ENCODE measurements at regions not wholly inside any gene's neighbourhood (a gene's known extent, or its start where the extent isn't known, plus 50 kb on each side); places are given as distances from the start of the nearest gene placed in this dataset.
"Not testable (repeated sequence)": the region's sequence is repeated elsewhere in the genome, so short reads cannot be mapped to it uniquely, and the experiment has no call there.

DNA sequence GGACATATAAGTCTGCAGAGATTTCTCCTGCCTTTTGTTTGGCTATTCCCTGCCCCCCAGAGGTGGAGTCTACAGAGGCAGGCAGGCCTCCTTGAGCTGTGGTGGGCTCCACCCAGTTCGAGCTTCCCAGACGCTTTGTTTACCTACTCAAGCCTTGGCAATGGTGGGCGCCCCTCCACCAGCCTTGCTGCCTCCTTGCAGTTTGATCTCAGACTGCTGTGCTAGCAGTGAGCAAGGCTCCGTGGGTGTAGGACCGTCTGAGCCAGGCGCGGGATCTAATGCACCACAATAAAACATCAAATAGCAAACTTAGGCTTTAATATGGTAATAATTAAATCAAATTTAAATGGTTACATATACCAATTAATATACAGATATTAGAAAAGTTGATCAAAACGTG is 525.4 kb downstream of the RERGL start:
- not testable (repeated sequence) for H3K36me3 ChIP-seq (ENCODE audit: control insufficient read depth, insufficient read depth, low read length); DNase-seq (ENCODE audit: low read depth, low spot score); H3K9me3 ChIP-seq (ENCODE audit: control insufficient read depth, insufficient read depth, low read length); H3K4me3 ChIP-seq (ENCODE audit: low read length); H3K27me3 ChIP-seq (ENCODE audit: control insufficient read depth, insufficient read depth, low read length); H3K4me1 ChIP-seq (ENCODE audit: control insufficient read depth, insufficient read depth, low read length); H3K27ac ChIP-seq (ENCODE audit: low read length)
- no CpG with 5 or more reads among the region's 8 CpGs for WGBS (ENCODE audit: insufficient coverage, insufficient read length)

DNA sequence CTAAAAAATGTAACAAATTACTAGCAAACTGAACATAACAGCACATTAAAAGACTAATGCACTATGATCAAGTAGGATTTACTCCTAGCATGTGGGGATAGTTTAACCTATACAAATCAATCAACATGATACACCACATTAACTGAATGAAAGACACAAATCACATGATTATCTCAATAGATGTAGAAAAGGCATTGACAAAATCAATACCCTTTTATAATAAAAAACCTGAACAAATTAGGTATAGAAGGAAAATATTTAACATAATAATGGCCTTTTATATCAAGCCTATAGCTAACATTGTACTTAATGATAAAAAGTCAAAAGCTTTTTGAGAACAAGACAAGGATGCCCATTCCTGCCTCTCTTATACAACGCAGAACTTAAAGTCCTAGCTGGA is 540.0 kb downstream of the RERGL start:
- no peaks in the 10 kb centered on the region for H3K27me3 ChIP-seq (ENCODE audit: control insufficient read depth, insufficient read depth, low read length)
- H3K9me3 ChIP-seq (ENCODE audit: control insufficient read depth, insufficient read depth, low read length), result no peaks in the 10 kb centered on the region
- H3K36me3 ChIP-seq (ENCODE audit: control insufficient read depth, insufficient read depth, low read length), result no peaks in the 10 kb centered on the region
- no peaks in the 10 kb centered on the region for H3K4me1 ChIP-seq (ENCODE audit: control insufficient read depth, insufficient read depth, low read length)
- WGBS (ENCODE audit: insufficient coverage, insufficient read length), result no CpG with 5 or more reads among the region's 1 CpG
- no peak overlapping the region for H3K27ac ChIP-seq (ENCODE audit: low read length)
- H3K4me3 ChIP-seq (ENCODE audit: low read length), result no peak overlapping the region
- DNase-seq (ENCODE audit: low read depth, low spot score), result no peak

DNA sequence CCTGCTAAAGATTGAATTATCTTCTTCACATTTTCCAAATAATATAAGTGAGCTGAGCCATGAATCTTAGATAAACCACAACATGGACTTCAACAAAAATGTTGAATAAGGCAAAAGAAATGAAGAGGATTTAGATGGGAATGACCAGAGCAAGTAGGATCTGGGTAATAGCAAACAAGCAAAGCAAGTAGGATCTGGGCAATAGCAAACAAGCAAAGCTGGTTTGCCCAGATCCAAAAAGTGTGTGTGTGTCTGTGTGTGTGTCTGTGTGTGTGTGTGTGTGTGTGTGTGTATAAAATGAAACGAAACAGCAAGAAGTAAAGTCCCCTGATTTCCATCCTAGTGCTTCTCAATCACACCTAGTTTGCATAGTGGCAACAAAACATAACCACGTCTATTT is 549.1 kb downstream of the RERGL start:
- Histone ChIP-seq H3K4me1 (ENCODE audit: control insufficient read depth, insufficient read depth, low read length) (no peaks in the 10 kb centered on the region), H3K9me3 (ENCODE audit: control insufficient read depth, insufficient read depth, low read length) (no peaks in the 10 kb centered on the region), H3K4me3 (ENCODE audit: low read length) (no peak overlapping the region), H3K36me3 (ENCODE audit: control insufficient read depth, insufficient read depth, low read length) (no peaks in the 10 kb centered on the region), H3K27me3 (ENCODE audit: control insufficient read depth, insufficient read depth, low read length) (peaks cover 3% of the 10 kb centered on the region; the same call in 1 of the 2 replicates), H3K27ac (ENCODE audit: low read length) (no peak overlapping the region)
- no peak for DNase-seq (ENCODE audit: low read depth, low spot score)
- no CpG with 5 or more reads among the region's 2 CpGs for WGBS (ENCODE audit: insufficient coverage, insufficient read length)

DNA sequence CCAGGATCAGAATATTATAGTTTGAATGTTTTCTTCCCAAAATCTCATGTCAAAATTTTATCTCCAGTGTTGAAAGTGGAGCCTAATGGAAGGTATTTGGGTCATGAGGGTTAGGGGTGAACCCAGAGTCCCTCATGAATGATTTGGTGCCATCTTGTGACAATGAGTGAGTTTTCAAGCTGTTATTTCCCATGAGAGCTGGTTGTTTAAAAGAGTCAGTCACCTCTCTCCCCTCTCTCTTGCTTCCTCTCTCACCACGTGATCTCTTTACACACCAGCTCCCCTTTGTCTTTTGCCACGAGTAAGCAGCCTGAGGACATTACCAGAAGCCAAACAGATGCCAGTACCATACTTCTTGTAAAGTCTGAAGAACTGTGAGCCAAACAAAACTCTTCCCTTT is 561.6 kb downstream of the RERGL start:
- no peaks in the 10 kb centered on the region for H3K27me3 ChIP-seq (ENCODE audit: control insufficient read depth, insufficient read depth, low read length)
- no peaks in the 10 kb centered on the region for H3K36me3 ChIP-seq (ENCODE audit: control insufficient read depth, insufficient read depth, low read length)
- no CpG with 5 or more reads among the region's 2 CpGs for WGBS (ENCODE audit: insufficient coverage, insufficient read length)
- DNase-seq (ENCODE audit: low read depth, low spot score), result peak; percentile 20
- no peaks in the 10 kb centered on the region for H3K4me1 ChIP-seq (ENCODE audit: control insufficient read depth, insufficient read depth, low read length)
- H3K4me3 ChIP-seq (ENCODE audit: low read length), result no peak overlapping the region
- H3K27ac ChIP-seq (ENCODE audit: low read length), result no peak overlapping the region
- H3K9me3 ChIP-seq (ENCODE audit: control insufficient read depth, insufficient read depth, low read length), result no peaks in the 10 kb centered on the region

DNA sequence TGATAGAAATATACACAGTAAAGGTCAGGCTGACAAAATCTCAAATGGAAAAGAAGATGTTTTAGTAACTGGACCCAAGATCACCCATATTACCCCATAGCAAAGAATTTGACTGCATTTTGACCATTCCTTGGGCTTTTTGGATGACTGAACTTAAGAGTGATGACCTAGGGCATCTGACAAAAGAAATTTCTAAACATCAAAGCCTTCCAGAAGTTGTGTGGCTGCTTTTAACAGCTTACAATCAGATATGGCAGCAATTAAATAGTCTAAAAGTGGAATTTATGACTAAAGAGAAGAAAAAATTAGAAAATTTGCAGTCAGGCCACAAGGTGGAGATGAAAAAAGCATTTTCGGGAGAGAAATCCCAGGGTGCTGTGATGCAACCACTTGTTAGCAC is 563.0 kb downstream of the RERGL start:
- no peak for DNase-seq (ENCODE audit: low read depth, low spot score)
- no CpG with 5 or more reads among the region's 1 CpG for WGBS (ENCODE audit: insufficient coverage, insufficient read length)
- Histone ChIP-seq H3K27me3 (ENCODE audit: control insufficient read depth, insufficient read depth, low read length) (no peaks in the 10 kb centered on the region), H3K27ac (ENCODE audit: low read length) (no peak overlapping the region), H3K9me3 (ENCODE audit: control insufficient read depth, insufficient read depth, low read length) (no peaks in the 10 kb centered on the region), H3K36me3 (ENCODE audit: control insufficient read depth, insufficient read depth, low read length) (no peaks in the 10 kb centered on the region), H3K4me3 (ENCODE audit: low read length) (no peak overlapping the region), H3K4me1 (ENCODE audit: control insufficient read depth, insufficient read depth, low read length) (no peaks in the 10 kb centered on the region)

DNA sequence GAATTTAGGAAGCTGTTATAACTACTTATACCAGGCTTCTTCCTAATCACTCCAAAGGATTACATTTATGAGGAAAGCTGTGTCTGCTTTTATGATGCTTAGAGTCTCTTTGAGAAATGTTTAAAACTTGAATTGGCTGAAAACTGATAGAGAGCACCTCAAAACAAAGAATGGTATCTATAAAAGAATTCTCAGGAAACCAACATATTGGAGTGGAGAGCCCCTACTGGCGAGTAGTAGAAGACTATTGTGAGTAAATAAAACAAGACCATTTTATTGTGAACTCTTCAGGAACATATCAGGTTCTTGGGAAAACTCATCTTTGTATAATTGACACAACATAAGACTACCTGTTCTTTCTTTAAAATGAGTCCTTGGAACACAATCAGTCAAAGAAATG is 578.6 kb downstream of the RERGL start:
- no peaks in the 10 kb centered on the region for H3K9me3 ChIP-seq (ENCODE audit: control insufficient read depth, insufficient read depth, low read length)
- no peak for DNase-seq (ENCODE audit: low read depth, low spot score)
- no CpG with 5 or more reads among the region's 1 CpG for WGBS (ENCODE audit: insufficient coverage, insufficient read length)

DNA sequence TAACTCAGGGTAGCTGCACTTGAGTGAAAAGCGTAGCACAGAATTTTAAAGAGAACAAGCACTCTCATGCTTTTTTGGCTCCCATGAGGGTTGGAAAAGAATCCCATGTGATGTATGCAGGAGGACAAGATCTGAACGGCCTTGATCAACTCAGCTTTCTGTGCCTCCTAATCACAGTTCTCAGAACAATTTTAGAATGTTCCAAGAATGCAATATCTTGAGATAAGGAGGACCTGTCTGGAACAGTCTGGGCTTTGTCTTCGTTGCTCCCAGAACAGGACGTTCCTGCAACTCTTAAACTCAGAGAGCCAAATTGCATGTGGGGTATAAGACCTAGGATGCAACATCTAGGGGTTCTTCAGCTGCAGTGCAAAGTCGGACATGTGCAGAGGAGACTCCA is 582.7 kb downstream of the RERGL start:
- no CpG with 5 or more reads among the region's 5 CpGs for WGBS (ENCODE audit: insufficient coverage, insufficient read length)
- Histone ChIP-seq H3K36me3 (ENCODE audit: control insufficient read depth, insufficient read depth, low read length) (no peaks in the 10 kb centered on the region), H3K4me3 (ENCODE audit: low read length) (no peak overlapping the region), H3K27me3 (ENCODE audit: control insufficient read depth, insufficient read depth, low read length) (no peaks in the 10 kb centered on the region), H3K27ac (ENCODE audit: low read length) (no peak overlapping the region), H3K9me3 (ENCODE audit: control insufficient read depth, insufficient read depth, low read length) (no peaks in the 10 kb centered on the region), H3K4me1 (ENCODE audit: control insufficient read depth, insufficient read depth, low read length) (no peaks in the 10 kb centered on the region; the same call in 1 of the 2 replicates)
- DNase-seq (ENCODE audit: low read depth, low spot score), result no peak

More for the DNA sequence above, 578.6 kb downstream of the RERGL start:
- Histone ChIP-seq H3K4me3 (ENCODE audit: low read length) (no peak overlapping the region), H3K36me3 (ENCODE audit: control insufficient read depth, insufficient read depth, low read length) (no peaks in the 10 kb centered on the region), H3K27me3 (ENCODE audit: control insufficient read depth, insufficient read depth, low read length) (no peaks in the 10 kb centered on the region), H3K4me1 (ENCODE audit: control insufficient read depth, insufficient read depth, low read length) (no peaks in the 10 kb centered on the region; the same call in 1 of the 2 replicates), H3K27ac (ENCODE audit: low read length) (no peak overlapping the region)

DNA sequence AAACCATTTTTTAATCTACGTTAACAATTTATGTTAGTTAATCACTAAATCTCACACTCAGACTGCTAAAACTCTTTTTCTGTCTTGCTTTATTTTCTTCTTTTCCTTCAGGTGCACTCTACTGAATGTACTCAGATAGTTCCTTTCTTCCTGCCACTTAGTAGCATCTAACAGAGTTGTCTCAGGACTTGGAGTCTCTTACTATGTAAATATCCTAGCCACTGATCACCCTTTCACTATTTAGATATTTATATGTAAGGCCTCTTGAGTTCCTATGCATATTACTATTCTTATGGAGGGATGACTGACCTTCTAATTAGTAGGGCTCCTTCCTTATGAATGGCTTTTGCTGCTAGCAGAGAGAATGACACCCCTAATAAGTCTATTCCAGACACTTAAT is 586.3 kb downstream of the RERGL start:
- H3K36me3 ChIP-seq (ENCODE audit: control insufficient read depth, insufficient read depth, low read length), result no peaks in the 10 kb centered on the region
- no peak overlapping the region for H3K27ac ChIP-seq (ENCODE audit: low read length)
- DNase-seq (ENCODE audit: low read depth, low spot score), result no peak
- no CpG with 5 or more reads among the region's 1 CpG for WGBS (ENCODE audit: insufficient coverage, insufficient read length)
- H3K9me3 ChIP-seq (ENCODE audit: control insufficient read depth, insufficient read depth, low read length), result no peaks in the 10 kb centered on the region
- H3K27me3 ChIP-seq (ENCODE audit: control insufficient read depth, insufficient read depth, low read length), result no peaks in the 10 kb centered on the region
- H3K4me3 ChIP-seq (ENCODE audit: low read length), result no peak overlapping the region
- no peaks in the 10 kb centered on the region; the same call in 1 of the 2 replicates for H3K4me1 ChIP-seq (ENCODE audit: control insufficient read depth, insufficient read depth, low read length)

DNA sequence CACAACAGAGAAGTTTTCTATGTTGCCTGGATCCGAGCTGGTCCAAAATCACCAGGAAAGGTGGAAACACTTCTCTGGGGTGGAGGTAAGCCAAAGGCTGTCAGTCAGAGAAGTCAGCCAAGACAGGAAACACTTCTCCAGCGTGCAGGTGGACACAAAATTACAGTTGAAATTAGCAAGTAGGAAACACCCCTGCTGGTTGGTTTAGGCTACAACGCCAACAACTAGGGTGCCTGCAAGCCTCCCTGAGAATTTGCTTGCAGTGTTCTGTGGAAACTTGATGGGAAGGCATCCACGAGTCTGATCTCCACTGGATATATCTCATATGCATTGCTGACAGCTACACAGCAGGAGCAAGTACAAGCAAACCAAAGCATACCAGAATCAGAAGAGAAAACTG is 600.5 kb downstream of the RERGL start:
- DNase-seq (ENCODE audit: low read depth, low spot score), result no peak
- Histone ChIP-seq H3K4me3 (ENCODE audit: low read length) (no peak overlapping the region), H3K9me3 (ENCODE audit: control insufficient read depth, insufficient read depth, low read length) (no peaks in the 10 kb centered on the region), H3K27me3 (ENCODE audit: control insufficient read depth, insufficient read depth, low read length) (no peaks in the 10 kb centered on the region), H3K4me1 (ENCODE audit: control insufficient read depth, insufficient read depth, low read length) (no peaks in the 10 kb centered on the region), H3K27ac (ENCODE audit: low read length) (no peak overlapping the region), H3K36me3 (ENCODE audit: control insufficient read depth, insufficient read depth, low read length) (no peaks in the 10 kb centered on the region)
- no CpG with 5 or more reads among the region's 4 CpGs for WGBS (ENCODE audit: insufficient coverage, insufficient read length)

DNA sequence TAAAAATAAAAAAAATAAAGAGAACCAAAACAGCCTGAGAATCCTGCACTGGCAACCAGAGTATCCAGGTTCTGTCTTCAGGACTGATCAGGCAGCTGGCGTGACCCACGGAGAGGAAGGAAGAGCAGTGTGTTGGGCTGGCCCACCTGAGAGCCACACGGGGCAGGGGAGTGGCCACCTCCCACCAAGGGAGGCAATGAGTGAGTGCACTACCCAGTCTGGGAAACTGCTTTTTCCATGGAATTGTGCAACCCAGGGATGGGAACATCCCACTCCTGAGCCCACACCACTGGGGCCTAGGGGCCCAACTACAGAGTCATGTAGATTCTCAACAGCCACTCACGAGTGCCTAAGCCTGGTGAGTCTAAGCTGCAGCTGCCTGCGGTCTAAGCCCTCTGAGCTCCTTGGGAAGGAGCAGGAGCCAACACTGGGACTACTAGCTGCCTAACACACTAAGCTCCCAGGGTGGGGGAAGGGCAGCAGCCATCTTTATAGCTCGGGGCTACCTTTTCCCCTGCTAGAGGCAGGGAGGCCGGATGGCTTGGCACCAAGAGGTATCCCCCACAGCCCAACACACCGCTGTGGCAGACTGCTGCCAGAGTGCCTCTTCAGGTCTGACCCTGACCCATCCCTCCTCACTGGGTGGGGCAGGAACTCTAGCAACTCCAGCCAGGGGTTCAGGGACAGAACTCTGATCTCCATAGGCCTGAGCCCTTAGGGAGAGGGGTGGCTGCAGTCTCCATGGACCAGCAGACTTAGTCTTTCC is 610.9 kb downstream of the RERGL start:
- no peaks in the 10 kb centered on the region for H3K27me3 ChIP-seq (ENCODE audit: control insufficient read depth, insufficient read depth, low read length)
- no peaks in the 10 kb centered on the region for H3K36me3 ChIP-seq (ENCODE audit: control insufficient read depth, insufficient read depth, low read length)
- DNase-seq (ENCODE audit: low read depth, low spot score), result no peak
- H3K9me3 ChIP-seq (ENCODE audit: control insufficient read depth, insufficient read depth, low read length), result no peaks in the 10 kb centered on the region
- WGBS (ENCODE audit: insufficient coverage, insufficient read length), result no CpG with 5 or more reads among the region's 8 CpGs
- H3K4me3 ChIP-seq (ENCODE audit: low read length), result no peak overlapping the region
- no peak overlapping the region for H3K27ac ChIP-seq (ENCODE audit: low read length)
- H3K4me1 ChIP-seq (ENCODE audit: control insufficient read depth, insufficient read depth, low read length), result no peaks in the 10 kb centered on the region

DNA sequence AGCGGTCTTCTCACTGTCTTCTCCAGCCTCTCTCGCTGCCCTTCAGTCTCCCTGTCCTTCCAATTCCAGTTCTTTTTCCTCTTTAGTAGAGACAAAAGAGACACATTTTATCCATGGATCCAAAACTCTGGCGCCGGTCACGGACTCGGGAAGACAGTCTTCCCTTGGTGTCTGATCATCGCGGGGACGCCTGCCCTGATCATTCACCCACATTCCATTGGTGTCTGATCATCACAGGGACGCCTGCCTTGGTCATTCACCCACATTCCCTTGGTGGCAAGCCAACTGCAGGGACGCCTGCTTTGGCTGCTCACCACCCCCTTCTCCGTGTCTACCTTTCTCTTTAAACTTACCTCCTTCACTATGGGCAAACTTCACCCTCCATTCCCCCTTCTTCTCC is 619.5 kb downstream of the RERGL start:
- Histone ChIP-seq H3K4me3 (ENCODE audit: low read length) (no peak overlapping the region), H3K27ac (ENCODE audit: low read length) (no peak overlapping the region), H3K27me3 (ENCODE audit: control insufficient read depth, insufficient read depth, low read length) (no peaks in the 10 kb centered on the region), H3K9me3 (ENCODE audit: control insufficient read depth, insufficient read depth, low read length) (no peaks in the 10 kb centered on the region), H3K36me3 (ENCODE audit: control insufficient read depth, insufficient read depth, low read length) (no peaks in the 10 kb centered on the region), H3K4me1 (ENCODE audit: control insufficient read depth, insufficient read depth, low read length) (no peaks in the 10 kb centered on the region)
- no CpG with 5 or more reads among the region's 12 CpGs for WGBS (ENCODE audit: insufficient coverage, insufficient read length)
- no peak for DNase-seq (ENCODE audit: low read depth, low spot score)
